ENCODE measurements at regions not wholly inside any gene's neighbourhood (a gene's known extent, or its start where the extent isn't known, plus 50 kb on each side); places are given as distances from the start of the nearest gene placed in this dataset.

DNA sequence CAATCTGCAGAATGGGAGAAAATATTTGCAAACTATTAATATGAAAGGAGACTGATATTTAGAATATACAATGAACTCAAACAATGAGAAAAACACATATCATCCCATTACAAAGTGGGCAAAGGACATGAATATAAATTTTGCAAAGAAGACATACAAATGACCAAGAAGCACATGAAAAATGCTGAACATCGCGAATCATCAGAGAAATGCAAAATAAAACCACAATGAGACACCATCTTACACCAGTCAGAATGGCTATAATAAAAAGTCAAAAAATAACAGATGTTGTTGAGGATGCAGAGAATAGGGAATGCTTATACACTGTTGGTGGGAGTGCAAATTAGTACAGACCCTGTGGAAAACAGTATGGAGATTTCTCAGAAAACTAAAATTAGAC is 83.6 kb downstream of the RAP2B start:
- H4K20me1 ChIP-seq (ENCODE audit: control insufficient read depth, insufficient read depth, low read depth, low read length), result no peaks in the 10 kb centered on the region
- H3K4me1 ChIP-seq (ENCODE audit: control insufficient read depth, low read length), result no peaks in the 10 kb centered on the region
- H3K9me3 ChIP-seq (ENCODE audit: control insufficient read depth, insufficient read depth, low read length), result no peaks in the 10 kb centered on the region
- no peak overlapping the region for H3K4me3 ChIP-seq (ENCODE audit: low read length)
- H3K27ac ChIP-seq (ENCODE audit: low read depth, low read length), result no peak overlapping the region
- no peaks in the 10 kb centered on the region for H3K27me3 ChIP-seq (ENCODE audit: control insufficient read depth, low read length)
- H3F3A ChIP-seq (ENCODE audit: control insufficient read depth, insufficient read depth), result no peaks in the 10 kb centered on the region
- no peaks in the 10 kb centered on the region for H3K36me3 ChIP-seq (ENCODE audit: control insufficient read depth, low read length)
- TF ChIP-seq, protein P1, sequence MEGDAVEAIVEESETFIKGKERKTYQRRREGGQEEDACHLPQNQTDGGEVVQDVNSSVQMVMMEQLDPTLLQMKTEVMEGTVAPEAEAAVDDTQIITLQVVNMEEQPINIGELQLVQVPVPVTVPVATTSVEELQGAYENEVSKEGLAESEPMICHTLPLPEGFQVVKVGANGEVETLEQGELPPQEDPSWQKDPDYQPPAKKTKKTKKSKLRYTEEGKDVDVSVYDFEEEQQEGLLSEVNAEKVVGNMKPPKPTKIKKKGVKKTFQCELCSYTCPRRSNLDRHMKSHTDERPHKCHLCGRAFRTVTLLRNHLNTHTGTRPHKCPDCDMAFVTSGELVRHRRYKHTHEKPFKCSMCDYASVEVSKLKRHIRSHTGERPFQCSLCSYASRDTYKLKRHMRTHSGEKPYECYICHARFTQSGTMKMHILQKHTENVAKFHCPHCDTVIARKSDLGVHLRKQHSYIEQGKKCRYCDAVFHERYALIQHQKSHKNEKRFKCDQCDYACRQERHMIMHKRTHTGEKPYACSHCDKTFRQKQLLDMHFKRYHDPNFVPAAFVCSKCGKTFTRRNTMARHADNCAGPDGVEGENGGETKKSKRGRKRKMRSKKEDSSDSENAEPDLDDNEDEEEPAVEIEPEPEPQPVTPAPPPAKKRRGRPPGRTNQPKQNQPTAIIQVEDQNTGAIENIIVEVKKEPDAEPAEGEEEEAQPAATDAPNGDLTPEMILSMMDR (IDR thresholded peaks at IDR 0.05; ENCODE audit: low read depth, low read length, poor library complexity, severe bottlenecking), result no peak
- no peak overlapping the region for H3K4me2 ChIP-seq (ENCODE audit: low read length)
- H3K79me2 ChIP-seq (ENCODE audit: control insufficient read depth, low read length), result no peaks in the 10 kb centered on the region
- no peaks in the 10 kb centered on the region for H3K9me2 ChIP-seq (replicated peaks; ENCODE audit: control insufficient read depth, low read length)

DNA sequence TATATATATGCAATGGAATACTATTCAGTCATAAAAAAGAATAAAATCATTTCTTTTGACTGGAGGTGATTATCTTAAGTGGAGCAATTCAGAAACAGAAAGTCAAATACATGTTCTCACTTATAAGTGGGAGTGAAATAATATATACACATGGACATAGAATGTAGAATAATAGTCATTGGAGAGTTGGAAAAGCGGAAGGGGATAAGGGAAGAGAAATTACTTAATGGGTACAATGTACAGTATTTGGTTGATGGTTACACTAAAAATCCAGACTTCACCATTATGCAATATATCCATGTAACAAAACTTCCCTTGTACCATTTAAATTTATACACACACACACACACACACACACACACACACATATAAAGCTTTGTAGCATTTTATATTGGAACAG is 84.3 kb downstream of the RAP2B start:
- Histone ChIP-seq H3F3A (ENCODE audit: control insufficient read depth, insufficient read depth) (no peaks in the 10 kb centered on the region), H4K20me1 (ENCODE audit: control insufficient read depth, insufficient read depth, low read depth, low read length) (no peaks in the 10 kb centered on the region), H3K36me3 (ENCODE audit: control insufficient read depth, low read length) (no peaks in the 10 kb centered on the region), H3K4me2 (ENCODE audit: low read length) (no peak overlapping the region), H3K79me2 (ENCODE audit: control insufficient read depth, low read length) (no peaks in the 10 kb centered on the region), H3K4me1 (ENCODE audit: control insufficient read depth, low read length) (no peaks in the 10 kb centered on the region), H3K27ac (ENCODE audit: low read depth, low read length) (no peak overlapping the region), H3K4me3 (ENCODE audit: low read length) (no peak overlapping the region), H3K9me3 (ENCODE audit: control insufficient read depth, insufficient read depth, low read length) (no peaks in the 10 kb centered on the region), H3K9me2 (replicated peaks; ENCODE audit: control insufficient read depth, low read length) (no peaks in the 10 kb centered on the region), H3K27me3 (ENCODE audit: control insufficient read depth, low read length) (no peaks in the 10 kb centered on the region)
- TF ChIP-seq EZH2phosphoT487 (IDR thresholded peaks at IDR 0.05; ENCODE audit: borderline replicate concordance, low read length), result no peak
- TF ChIP-seq, protein P1 (IDR thresholded peaks at IDR 0.05; ENCODE audit: low read depth, low read length, poor library complexity, severe bottlenecking), result no peak

DNA sequence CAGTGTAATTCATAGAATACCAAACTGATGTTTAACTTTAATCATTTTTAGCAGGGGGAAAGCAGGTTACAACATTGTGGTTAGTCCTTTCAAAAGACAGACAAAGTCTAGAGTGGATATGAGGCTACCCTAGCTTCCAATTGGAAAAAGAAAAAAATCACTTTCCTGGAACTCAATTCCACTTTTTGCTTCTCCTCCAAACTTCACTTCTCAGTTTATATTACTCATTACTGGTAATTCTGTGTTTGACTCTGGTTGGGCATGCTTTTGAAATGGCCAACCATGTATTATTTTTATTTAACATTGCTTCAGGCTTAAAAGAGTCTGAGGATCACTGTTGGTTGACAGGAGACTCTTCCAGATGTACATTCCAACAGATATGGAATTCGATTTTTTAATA is 84.8 kb downstream of the RAP2B start:
- no peaks in the 10 kb centered on the region for H3K4me1 ChIP-seq (ENCODE audit: control insufficient read depth, low read length)
- H4K20me1 ChIP-seq (ENCODE audit: control insufficient read depth, insufficient read depth, low read depth, low read length), result no peaks in the 10 kb centered on the region
- H3K4me3 ChIP-seq (ENCODE audit: low read length), result no peak overlapping the region
- TF ChIP-seq, protein P1 (IDR thresholded peaks at IDR 0.05; ENCODE audit: low read depth, low read length, poor library complexity, severe bottlenecking), result no peak
- no peak for TF ChIP-seq EZH2phosphoT487 (IDR thresholded peaks at IDR 0.05; ENCODE audit: borderline replicate concordance, low read length)
- no peaks in the 10 kb centered on the region for H3K79me2 ChIP-seq (ENCODE audit: control insufficient read depth, low read length)
- H3K4me2 ChIP-seq (ENCODE audit: low read length), result no peak overlapping the region
- no peaks in the 10 kb centered on the region for H3F3A ChIP-seq (ENCODE audit: control insufficient read depth, insufficient read depth)
- H3K9me3 ChIP-seq (ENCODE audit: control insufficient read depth, insufficient read depth, low read length), result no peaks in the 10 kb centered on the region
- no peaks in the 10 kb centered on the region for H3K36me3 ChIP-seq (ENCODE audit: control insufficient read depth, low read length)
- H3K27ac ChIP-seq (ENCODE audit: low read depth, low read length), result no peak overlapping the region
- no peaks in the 10 kb centered on the region for H3K27me3 ChIP-seq (ENCODE audit: control insufficient read depth, low read length)
- no peaks in the 10 kb centered on the region for H3K9me2 ChIP-seq (replicated peaks; ENCODE audit: control insufficient read depth, low read length)
